VCaP (cell line): ENCODE measurements at regions not wholly inside any gene's neighbourhood (a gene's known extent, or its start where the extent isn't known, plus 50 kb on each side); places are given as distances from the start of the nearest gene placed in this dataset.

Source experiments
- H3K27ac ChIP-seq: fragments of 450-650 bp; 2 replicates; pipeline ENCODE4 v1.5.1; 2017
- TF ChIP-seq, protein P1 (sequence below): fragments of 450-650 bp; conservative IDR thresholded peaks from 2 replicates; pipeline ENCODE4 v1.5.1; 2017; ENCODE audit warnings: mild to moderate bottlenecking, moderate library complexity

DNA sequence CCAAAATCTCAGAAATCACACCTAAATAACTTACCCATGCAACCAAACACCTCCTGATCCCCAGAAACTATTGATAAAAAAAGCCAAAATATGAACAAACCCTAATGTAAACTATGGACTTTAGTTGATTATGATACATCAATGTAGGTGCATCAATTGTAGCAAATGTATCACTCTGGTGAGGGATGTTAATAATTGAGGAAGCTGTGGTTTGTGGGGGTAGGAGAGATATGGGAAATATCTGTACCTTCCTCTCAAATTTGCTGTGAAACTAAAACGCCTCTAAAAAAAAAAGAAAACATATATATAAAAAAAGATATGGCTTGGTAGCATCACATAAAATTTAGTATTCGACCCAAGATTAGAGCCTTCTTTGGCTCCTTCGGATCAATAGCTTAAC, 144.3 kb upstream of the CPEB2 start:
- TF ChIP-seq, protein P1, sequence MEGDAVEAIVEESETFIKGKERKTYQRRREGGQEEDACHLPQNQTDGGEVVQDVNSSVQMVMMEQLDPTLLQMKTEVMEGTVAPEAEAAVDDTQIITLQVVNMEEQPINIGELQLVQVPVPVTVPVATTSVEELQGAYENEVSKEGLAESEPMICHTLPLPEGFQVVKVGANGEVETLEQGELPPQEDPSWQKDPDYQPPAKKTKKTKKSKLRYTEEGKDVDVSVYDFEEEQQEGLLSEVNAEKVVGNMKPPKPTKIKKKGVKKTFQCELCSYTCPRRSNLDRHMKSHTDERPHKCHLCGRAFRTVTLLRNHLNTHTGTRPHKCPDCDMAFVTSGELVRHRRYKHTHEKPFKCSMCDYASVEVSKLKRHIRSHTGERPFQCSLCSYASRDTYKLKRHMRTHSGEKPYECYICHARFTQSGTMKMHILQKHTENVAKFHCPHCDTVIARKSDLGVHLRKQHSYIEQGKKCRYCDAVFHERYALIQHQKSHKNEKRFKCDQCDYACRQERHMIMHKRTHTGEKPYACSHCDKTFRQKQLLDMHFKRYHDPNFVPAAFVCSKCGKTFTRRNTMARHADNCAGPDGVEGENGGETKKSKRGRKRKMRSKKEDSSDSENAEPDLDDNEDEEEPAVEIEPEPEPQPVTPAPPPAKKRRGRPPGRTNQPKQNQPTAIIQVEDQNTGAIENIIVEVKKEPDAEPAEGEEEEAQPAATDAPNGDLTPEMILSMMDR, result no peak
- H3K27ac ChIP-seq, result no peak overlapping the region

DNA sequence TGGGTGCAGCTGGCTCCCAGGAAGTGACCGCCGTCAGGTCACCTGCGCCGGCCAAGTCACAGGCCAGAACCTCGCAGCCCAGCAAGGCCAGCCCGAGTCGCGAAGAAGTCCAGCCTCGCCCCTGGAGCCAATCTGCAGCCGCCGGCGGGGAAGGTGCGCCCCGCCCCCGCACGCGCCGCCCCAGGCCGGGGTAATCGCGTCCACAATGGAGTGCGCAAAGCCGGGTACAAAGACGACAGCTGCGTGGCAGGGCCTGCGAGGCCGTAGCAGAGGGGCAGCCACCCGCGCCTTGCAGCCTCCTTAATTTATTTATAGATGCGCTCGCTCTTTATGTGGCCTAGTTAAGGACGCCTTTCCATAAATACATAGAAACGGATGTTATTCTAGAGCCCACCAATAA, 139.4 kb upstream of the CPEB2 start:
- TF ChIP-seq, protein P1, result no peak
- no peak overlapping the region for H3K27ac ChIP-seq

DNA sequence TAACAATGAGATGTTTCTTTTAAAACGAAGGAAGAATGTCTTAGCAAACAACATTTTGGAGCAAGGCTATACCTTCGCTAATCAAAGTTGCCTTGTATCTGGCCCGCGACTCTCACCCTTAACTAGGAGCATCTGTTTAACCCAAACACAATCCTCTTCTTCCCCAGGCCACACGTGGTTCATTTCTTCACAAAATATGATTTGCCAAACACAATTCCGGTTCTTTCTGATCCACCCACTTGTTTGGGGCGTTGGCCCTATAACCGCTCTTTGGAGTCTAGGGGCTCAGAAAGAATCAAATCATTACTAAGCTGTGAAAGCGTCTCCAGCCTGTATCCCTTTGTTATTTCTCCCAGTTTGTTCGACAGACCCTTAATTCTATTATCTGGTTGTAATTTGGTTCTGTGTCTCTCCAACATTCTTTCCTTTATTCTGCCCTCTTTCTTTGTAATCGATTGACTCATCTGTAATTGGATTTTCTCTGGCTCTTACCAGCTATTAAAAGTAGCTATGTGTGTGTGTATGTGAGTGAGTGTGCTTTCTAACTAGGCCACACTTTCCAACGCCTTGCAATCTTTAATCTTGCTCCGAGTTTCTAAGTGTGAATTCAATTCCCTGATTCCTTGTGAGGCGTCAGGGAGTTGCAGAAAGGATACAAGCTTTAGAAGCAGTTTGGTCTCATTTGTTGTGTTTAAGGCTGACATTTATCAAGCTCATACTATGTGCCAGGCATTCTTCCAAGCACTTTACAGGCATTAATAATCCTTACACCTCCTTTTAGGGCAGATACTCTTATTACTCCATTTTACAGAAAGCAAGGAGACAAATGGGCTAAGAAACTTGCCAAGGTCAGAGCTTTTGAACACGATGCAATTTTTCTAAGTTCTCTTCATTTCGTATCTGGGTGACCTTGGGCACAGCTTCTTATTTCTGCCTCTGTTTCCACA, 138.6 kb upstream of the CPEB2 start:
- TF ChIP-seq, protein P1, result no peak
- no peak overlapping the region for H3K27ac ChIP-seq

DNA sequence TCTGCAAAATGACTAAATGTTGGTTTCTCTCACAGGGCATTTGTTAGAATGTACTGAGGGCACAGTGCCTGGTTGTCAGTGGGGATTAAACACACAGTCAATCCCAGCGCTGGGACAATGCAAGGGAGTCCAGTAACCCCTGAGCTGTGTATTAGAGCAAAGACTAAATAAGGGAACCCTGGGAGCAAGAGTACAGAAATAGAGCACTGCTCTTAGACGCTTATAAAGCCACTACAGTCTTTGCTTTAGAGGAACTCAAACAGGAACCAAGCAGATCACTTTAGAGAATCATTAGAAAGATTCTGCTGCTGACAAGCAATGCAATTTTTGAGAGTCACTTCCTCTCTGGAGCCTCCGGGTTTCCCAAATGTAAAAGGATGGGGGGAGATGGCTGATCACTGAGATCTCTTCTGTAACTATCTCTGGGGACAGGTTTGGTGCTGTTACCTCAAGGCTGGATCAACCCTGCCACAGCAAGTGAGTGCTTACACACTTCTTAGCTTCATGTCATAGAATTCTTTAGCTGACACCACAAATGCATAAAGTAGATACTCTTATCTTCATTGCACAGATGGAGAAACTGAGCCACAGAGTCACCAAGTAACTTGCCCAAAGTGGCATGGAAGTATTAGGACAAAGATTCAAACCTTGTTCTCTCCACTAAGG, 137.8 kb upstream of the CPEB2 start:
- no peak overlapping the region for H3K27ac ChIP-seq
- TF ChIP-seq, protein P1, result no peak

DNA sequence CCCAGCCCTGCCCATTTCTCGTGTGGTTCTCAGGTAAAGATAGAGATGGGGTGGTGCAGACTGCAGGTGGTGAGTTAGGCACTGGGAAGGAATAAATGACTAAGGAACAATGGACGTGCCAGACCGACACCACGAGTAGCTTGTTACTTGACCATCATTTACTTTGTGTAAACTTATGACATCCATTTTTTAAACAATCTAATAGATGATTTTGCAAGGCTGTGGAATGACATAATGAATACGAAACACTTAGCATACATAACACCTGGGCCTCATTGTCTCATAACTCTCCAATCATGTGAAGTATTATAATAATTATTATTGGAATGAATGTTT, 137.3 kb upstream of the CPEB2 start:
- no peak overlapping the region for H3K27ac ChIP-seq
- TF ChIP-seq, protein P1, result no peak

DNA sequence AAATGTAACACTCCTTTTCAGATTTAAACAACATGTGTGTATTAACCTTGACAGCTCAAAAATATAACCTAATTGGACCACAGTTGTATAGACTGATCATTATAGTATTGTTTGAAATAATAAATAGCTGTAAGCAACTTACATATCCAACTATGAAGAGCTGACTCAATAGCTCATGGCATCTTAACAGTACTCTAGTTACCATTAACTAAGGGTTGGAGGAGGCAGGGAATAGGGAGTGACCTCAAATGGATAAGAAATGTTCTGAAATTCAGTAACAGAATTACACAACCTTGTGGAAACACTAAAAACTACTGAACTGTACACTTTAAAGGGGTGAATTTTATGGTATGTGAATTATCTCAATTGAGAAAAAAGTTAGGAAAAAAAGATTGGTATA, 136.5 kb upstream of the CPEB2 start:
- TF ChIP-seq, protein P1, result no peak
- H3K27ac ChIP-seq, result no peak overlapping the region

DNA sequence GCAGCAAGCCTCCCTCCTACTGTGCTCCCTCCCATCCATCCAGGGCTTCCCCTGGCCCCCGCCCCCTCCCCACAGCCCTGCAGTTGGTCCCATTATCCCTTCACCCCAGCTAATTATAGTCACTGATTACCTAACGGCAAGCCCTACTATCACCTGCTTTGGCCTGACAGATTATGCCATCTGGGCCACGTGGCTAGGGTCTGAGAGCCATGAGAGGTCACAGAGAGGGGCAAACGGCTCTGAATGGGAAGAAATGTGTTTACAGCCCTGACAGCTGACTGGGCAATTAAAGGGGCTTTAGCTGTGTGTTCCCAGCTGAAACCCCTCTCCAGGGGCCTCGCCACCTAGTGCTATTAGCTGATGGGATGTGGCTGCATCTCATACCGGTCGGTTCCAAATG, 134.4 kb upstream of the CPEB2 start:
- no peak overlapping the region for H3K27ac ChIP-seq
- TF ChIP-seq, protein P1, result no peak
